GM19043 (cell line): ENCODE measurements at regions not wholly inside any gene's neighbourhood (a gene's known extent, or its start where the extent isn't known, plus 50 kb on each side); places are given as distances from the start of the nearest gene placed in this dataset.

Source experiments
- ATAC-seq: cut with Tn5 transposase; IDR thresholded peaks from one replicate; pipeline ENCODE4 v1.9.1; 2021; ENCODE audit warnings: low read depth; ENCODE audit not compliant: unreplicated experiment

DNA sequence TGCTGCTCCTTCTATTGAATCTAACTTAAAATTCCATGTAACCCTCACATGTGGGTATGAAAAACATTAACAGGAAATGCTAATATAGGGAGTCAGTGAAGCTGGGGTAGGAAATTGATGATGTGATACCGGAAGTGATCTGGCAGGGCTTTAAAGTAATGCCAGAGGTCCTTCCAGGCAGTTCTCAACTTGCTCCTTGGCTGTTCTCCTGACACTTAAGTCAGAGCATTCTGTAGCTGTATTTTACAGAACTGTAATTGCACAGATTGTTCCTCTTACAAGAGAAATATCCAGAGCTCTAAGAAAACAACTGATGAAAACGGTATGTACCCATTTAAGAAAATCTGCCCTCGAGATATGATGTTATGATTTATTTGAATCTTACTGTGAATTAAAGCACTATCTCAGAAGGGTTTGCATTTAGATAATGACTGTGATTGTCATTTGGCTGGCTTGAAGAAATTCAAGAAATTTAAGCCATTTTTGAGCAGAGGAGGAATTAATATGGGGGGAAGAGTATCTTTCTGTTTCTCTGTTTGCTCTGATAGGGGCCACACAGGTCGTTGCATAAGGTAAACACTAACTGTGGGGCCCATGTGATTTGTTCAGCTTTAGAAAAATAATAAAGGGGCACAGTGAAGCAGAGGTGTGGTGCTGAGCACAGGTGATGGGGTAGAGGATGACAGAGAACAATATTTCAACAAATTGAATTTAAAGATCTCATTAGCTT lies 88.4 kb downstream of the BBS10 start:
- ATAC-seq: no peak

DNA sequence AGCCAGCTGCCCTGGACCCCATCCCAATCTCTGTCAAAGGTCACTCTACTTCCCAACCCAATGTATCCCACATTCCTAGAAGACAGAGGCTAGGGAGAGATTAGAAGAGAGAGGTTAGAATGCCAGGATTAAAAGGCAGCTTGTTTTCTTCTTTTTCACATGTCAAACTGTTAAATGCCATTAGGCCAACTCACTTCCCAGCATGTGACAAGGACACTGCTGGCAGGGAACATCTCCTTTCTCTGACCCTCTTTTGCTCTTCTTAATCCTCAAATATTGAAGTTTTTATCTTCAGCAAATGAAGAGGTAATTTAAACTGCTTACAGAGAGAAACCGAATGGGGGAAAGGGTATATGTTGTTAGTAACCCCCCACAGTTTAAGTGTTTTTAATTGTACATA lies 89.1 kb downstream of the BBS10 start:
- ATAC-seq: no peak

DNA sequence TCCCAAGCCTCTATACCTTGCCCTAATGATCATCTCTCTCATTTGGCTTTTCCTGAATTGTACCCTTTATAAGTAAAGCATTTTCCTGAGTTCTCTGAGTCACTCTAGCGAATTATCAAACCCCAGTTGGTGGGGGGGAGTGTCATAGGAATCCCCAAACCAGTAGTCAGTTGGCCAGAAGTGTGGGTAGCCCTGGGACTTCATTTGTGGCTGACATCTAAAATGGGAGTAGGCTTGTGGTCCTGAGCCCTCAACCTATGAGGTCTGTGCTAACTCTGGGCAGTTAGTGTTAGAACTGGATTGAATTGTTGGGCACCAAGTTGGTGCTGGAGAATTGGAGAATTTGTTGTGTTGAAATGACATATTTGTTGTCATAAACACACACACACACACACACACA lies 91.3 kb downstream of the BBS10 start:
- ATAC-seq: no peak

DNA sequence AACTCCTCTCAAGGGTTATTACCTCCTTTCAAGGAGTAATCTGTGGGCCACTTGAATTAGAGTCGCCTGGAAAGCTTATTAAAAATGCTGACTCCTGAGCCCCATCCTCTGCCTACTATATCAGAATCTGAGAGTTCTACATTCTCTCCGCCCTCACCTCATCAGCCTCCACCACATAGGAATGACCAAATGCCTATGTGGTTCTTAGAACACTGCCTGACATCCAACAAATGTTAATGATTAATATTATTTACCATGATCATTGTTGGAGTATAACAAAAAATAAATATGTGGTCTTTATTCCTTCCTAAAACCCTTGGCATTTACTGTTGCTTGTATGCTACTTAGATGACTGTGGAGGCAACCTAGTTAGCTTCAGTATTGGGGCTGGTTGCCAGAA lies 91.9 kb downstream of the BBS10 start:
- ATAC-seq: no peak

DNA sequence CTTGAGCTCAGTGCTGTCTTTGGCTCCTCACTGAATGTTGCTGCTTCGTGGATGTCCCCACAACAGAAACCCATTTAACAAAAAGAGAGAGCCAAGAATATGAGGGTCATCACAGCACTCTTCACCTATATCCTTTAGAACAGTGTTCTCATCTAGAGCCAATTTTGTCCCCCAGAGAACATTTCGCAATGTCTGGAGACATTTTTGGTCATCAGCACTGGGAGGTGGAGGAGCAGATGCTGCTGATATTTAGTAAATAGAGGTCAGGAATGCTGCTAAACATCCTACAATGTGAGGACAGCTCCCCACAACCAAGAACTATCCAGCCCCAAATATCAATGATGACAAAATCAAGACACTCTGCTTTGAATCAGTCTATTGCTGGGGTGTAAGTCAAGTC lies 92.5 kb downstream of the BBS10 start:
- ATAC-seq: no peak

DNA sequence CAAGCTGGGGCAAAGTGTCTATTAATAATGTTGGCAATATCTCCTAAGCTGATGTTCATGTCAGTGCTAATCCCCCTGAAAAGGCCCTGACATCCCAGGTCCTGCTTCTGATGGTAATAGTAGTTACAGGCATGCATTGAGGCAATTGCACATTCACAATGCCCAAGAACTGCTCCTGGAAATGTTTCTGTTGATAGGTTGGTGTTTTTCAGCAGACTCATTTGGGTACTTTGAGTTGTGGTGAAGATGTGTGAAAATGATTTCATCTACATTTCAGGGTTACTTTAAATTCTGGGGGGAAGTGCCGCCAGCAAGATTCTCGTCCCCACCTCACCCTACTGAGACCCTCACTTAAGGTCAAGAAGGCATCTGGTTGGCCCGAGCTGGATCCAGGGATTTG lies 92.9 kb downstream of the BBS10 start:
- no peak for ATAC-seq

DNA sequence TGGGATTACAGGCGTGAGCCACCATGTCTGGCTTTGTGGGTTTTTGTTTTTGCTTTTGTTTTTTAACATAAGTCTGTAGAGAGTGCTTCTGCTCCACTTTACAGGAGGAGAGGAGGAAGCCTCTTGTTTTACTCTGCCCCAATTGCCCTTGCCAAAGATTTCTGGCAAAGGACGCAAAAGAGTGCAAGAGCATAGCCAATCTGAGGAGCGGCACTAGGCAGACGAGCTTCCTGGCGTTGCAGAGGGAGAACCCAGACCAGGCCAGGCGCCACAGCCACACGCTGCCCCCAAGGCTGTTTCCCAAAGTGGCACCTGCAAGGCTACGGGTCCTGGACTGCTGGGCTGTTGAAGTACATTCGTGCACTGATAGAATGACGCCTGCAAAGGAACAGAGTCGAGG lies 96.2 kb downstream of the BBS10 start:
- ATAC-seq: no peak

DNA sequence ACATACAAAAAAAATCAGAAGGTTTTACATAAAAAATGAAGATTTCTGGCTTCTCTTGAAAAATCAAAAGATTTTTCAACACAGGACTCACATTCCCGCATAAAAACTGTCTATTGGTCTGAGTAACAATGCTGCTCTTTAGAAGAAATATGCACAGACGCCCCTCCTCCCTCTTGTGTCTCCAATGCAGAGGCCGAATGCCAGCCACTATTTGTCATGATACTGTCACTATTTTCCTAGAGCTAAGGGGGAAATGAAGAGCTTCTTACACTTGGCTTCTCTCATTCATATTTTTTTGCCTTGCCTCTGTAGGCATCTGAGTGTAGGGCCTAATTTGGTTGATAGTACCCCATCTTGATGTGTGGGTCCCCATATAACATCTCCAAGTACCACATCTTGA lies 98.0 kb downstream of the BBS10 start:
- ATAC-seq: no peak

DNA sequence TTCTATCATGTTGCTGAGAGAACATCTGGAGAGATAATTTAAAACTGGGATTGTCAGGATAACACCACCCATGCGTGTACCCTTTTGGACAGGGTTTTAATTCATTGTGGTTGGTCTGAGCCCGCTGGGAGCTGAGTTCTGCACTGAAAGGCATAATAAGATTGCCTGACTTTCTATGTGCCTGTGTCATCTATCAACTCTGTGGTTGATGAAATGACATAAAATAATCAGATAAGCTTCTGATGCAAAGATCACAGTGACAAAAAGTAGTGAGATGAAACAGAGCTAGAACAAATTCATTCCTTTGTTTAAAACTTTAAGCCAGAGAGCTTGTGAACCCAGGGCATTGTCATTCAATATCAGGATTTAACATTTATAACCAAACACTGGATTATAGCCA lies 98.7 kb downstream of the BBS10 start:
- ATAC-seq: no peak

DNA sequence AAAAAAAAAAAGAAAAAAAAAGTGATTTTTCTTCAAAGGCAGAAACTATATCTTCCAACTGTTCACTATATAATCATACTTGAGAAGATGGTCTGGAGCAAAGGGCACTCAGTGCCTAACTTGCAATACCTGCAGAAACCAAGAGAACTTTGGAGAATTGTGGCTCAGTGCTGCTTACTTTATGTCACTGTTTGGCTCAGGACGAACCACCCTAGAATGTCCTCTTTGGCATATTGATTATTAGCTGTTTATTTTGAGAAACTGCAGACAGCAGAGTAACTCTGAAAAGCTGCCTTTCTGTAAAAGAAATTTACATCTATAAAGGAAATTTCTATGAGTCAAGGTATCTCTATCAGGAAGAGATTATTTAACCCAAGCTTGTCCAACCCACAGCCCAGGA lies 100.2 kb downstream of the BBS10 start:
- no peak for ATAC-seq

DNA sequence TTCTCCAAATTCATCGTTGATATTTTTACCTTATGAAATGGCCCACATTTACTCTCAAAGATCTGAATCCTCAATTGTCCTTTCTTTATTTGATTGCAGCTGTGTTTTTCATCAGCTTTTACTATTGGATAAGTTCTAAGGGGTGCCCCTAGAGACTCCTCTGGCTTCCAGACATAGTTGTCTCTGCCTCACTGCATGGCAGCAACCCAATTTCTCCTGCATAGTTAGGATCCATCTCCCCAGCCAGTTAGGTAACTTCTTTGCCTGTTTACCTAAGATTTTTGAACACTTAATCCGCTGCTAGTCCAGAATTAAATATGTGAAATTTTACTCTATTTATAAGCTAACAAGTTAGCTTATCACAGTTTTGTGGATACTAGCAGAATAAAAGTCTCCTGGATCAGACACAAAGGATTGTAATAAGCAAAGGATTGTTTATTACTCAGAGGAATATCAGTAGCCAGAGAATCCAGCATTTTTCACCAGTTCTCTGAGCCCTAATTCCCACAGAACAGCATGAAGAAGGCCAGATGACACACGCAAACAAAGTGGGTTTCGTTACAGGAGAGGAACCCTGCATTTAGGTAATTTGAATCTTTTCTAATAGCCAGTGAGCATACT lies 101.1 kb downstream of the BBS10 start:
- no peak for ATAC-seq

DNA sequence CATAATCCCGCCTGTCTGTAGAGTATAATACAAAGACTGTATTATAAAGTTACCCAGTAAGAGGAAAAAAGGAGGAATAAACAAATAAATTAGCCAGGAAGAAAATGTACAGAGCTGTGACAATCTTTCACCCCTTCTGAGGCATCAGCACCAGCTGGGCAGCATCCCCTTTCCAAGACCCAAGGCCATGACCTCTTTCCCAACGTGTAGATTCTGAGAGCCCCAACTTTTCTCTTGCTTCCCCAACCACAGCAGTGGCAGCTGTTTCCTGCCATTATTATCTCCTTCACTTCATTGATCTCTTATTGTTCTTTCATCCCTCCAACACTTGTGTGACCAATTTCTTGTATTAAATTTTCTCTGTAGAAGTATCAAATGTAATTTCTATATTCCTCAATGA lies 101.6 kb downstream of the BBS10 start:
- no peak for ATAC-seq

DNA sequence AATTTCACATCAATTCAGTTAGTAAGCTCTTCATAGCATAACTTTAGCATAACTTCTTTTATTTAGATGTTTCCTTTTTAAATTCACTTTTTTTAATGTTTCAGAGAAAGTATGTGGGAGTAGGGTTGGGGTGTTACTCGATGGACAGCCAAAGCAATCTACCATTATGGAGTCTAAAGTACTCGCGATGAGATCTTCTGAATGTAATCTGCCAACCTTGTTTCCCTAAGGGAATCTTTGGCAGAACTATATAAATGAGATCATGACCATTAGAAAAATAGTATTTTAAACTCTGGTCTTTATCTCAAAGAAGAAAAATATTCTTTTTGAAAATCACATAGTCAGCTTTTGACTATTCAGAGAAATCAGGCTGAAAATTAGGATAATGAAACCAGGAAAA lies 103.9 kb downstream of the BBS10 start:
- ATAC-seq: no peak

DNA sequence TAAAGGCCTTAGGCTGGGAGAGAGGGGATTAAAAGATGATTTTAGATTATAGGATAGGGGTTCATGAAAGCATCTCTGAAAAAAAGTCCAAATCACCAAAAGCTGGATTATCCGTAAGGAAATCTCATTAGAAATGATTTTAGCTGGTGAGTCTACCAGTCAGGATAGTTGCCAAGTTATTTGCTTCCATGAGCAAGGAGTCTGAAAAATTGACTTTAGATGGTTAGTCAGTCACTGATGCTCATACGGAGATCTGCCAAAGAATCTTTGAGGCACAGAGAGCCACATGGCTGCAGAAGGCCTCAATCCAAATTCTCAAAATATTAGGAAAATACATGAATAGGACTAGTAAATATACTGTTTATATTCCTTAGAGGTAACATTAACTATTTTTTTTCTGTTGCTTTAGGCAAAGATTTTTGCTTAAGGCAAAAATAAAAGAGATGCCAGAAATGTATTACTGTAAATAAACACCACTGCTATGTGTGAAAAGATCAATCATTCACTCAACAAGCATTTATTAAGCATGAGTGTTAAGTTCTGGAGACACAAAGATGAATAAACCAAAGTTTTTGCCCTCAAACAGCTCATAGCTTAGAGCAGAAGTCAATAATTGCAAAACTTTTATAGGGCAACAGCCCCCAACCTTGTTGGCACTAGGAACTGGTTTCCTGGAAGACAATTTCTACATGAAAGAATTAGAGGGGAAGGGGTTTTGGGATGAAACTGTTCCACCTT lies 105.2 kb downstream of the BBS10 start:
- no peak for ATAC-seq

DNA sequence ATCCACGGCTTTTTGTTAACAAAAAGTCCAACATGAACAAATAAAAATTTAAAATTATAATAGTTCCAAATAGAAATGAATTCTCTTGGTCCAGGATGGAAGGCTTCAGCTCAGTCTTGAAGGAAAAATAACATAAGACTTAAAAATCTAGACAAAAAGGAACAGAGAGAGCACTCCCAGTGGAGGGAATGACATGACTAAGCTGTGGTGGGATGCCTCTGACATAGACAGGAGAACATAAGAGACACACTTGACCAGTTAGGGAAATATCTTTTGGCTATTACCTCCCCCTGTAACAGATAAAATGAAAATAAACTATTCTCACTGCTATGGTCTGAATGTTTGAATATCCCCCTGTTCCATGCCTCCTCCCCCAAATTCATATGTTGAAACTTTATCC lies 106.8 kb downstream of the BBS10 start:
- ATAC-seq: no peak

DNA sequence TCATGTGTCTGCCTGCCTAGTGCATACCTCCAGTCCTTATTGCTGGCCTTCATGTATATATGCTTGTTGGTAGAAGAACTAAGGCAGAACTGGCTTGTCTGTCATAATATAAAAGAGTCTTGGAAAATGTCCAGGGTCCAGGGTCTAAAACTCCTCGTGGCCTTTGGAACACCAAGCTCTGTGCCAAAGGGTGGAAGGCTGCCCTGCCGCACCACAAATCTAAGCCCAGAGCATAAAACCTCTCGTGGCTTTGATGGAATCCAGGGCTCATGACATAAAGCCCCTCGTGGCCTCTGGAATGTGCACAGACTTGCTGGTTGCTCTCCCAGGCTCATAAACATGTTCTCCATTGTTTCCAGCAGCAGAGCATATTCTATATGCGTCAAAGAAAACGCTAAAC lies 107.9 kb downstream of the BBS10 start:
- ATAC-seq: no peak

DNA sequence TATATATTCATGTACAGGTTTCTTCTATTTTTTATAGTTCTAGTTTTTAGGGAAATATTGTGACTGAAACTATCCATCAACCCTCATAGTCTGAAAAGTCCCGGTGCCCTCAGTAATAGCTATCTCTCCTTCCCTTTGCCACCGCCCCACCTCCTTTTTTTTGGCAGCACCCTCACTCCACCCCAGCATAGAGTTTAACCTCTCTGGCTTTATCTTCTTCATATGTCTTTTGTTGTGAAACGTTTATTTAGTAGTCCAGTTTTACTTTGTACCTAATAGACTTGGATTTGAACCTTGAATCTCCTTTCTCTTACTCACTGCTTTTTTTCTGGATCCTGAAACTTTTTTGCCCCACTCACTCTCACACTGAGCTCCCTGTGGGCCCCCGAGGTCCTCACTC lies 109.5 kb downstream of the BBS10 start:
- ATAC-seq: no peak

DNA sequence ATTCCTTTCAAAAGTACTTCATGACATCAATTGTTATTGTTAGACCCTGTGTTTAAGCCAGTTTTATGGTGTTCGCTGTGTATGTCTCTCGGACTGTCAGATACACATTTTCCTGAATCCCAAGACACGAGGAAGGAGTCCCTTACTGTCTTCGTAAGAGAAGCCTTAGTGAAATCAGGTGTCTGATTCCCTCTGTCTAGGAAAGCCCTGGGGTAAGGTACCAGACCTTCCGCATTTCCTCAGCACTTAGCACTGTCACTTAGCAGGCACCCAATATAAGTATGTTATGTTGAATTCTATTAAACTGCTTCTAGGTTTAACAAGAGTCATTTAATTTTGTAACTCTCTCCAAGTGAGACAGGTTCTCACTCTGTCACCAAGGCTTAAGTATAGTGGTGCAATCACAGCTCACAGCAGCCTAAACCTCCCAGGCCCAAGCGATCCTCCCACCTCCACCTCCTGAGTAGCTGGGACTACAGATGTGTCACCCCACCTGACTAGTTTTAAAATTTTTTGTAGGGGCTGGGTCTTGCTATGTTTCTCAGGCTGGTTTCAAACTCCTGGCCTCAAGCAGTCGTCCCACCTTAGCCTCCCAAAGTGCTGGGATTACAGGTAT lies 111.0 kb downstream of the BBS10 start:
- no peak for ATAC-seq

DNA sequence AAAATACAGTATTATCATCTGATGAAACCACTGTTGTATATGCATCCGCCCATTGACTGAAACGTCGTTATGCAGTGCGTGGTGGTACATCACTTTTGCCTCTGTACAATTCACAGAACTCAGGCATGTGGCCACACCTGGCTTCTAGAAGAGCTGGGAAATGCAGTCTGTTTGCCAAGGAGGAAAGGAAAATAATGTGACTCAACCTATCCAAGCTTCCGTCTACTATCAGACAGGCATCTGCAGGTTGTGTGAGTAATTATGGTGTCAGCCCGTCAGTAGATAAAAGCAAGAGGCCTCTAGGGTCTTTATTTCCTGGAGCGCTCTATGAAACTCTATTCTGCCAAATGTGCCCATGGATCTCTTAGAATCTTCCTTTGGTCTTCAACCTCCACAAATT lies 111.6 kb downstream of the BBS10 start:
- ATAC-seq: no peak

DNA sequence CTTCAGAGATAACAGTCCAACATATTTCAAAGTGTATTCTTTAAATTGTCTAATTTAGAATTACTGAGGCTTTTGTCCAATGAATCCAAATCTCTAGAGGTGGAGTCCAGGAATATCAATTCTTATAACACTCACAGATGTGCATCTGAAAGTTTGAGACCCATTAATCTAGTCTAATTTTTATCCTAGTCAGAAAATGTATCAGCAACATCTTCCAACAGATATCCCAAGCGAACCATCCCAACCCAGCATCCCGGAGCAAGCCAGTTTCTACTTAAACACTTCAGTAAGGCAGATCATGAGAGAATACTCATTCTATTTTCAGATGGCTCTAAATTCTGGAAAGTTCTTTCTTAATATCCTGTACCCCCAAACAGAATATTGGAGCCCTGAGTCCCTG lies 113.5 kb downstream of the BBS10 start:
- ATAC-seq: no peak

DNA sequence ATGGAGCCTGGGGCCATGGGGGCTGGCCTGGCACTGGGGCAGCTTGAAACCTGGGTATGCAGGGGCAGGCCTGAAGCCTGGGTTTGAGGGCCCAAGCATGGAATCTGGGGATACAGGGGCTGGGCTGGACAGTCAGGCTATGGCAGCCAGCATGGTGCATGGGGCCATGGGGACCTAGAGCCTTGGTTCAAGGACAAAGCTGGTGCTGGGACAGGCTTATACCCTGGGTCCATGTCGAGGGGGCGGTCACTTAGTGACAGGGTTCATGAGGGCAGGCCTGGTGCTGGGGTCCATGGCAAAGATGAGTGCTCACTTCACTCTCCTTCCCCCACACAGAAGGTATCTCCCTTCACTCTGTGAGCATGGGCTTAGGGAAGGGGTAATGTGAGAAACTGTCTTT lies 116.2 kb downstream of the BBS10 start:
- ATAC-seq: no peak

DNA sequence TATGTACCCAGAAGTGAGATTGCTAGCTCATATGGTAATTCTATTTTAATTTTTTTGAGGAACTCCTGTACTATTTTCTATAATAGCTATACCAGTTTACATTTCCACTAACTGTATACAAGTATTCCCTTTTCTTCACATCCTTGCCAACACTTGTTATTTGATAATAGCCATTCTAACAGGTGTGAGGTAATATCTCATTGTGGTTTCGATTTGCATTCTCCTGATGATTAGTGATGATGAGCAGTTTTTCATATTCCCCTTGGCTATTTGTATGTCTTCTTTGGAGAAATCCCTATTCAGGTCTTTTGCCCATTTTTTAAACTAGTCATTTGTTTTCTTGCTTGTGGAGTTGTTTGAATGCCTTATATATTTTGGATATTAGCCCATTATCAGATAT lies 121.3 kb downstream of the BBS10 start:
- ATAC-seq: no peak
